GM12878 (cell line): ENCODE measurements at regions not wholly inside any gene's neighbourhood (a gene's known extent, or its start where the extent isn't known, plus 50 kb on each side); places are given as distances from the start of the nearest gene placed in this dataset.

Source experiments
- ATAC-seq: fragments of 200-7000 bp; cut with Tn5 transposase; 3 replicates; pipeline ENCODE4 v1.9.1; 2020; ENCODE audit warnings: mild to moderate bottlenecking, moderate library complexity
- BruUV-seq: library from RNA; stranded (reverse); fragments of 400-500 nt; replicated peaks from 2 replicates; lab custom pipeline; 2021; lab: Mats Ljungman, UMichigan
- CTCF ChIA-PET: fragments of 300-600 bp; sonication (Branson Sonifier 250); formaldehyde crosslinking; extraction: SDS; loops from one replicate; lab custom pipeline; 2021; ENCODE audit warnings: inconsistent platforms; lab: Yijun Ruan, JAX
- POLR2A ChIA-PET: fragments of 350-600 bp; formaldehyde crosslinking; extraction: SDS; loops from one replicate; lab custom pipeline; 2021; ENCODE audit warnings: inconsistent platforms; lab: Charles Lee
- RAD21 ChIA-PET: fragments of 300-600 bp; sonication (Branson Sonifier 250); formaldehyde crosslinking; loops from one replicate; lab custom pipeline; 2023; ENCODE audit warnings: antibody characterized with exemption; ENCODE audit not compliant: unreplicated experiment; lab: Charles Lee
- SMC1A ChIA-PET: fragments of 300-600 bp; sonication (Branson Sonifier 250); formaldehyde crosslinking; loops from one replicate; lab custom pipeline; 2023; ENCODE audit not compliant: unreplicated experiment, uncharacterized antibody; lab: Charles Lee
- DNase-seq: peaks from one replicate; pipeline ENCODE4 v3.0.0-alpha.2; 2011; ENCODE audit warnings: low read depth, low spot score
- FAIRE-seq: peaks from 3 replicates; lab custom pipeline; 2011; peaks lifted over from hg19 to GRCh38; lab: Jason Lieb, UNC
- H2AFZ ChIP-seq: 2 replicates; pipeline ENCODE4 v1.6.0; 2011; ENCODE audit warnings: low read depth, low read length, control low read depth; ENCODE audit not compliant: control insufficient read depth
- H3K27ac ChIP-seq: 2 replicates; pipeline ENCODE4 v1.5.1; 2011; ENCODE audit warnings: control low read depth; ENCODE audit not compliant: control insufficient read depth, insufficient read depth
- H3K27me3 ChIP-seq, 2 experiments: replicated peaks in 1 of 2; 2 replicates each; pipeline versions ENCODE4 v1.6.0 to v1.6.1; 2011; ENCODE audit warnings: low read length in 1 of 2; ENCODE audit not compliant: control insufficient read depth in 2 of 2, insufficient read depth in 2 of 2
- H3K36me3 ChIP-seq, 2 experiments: 2 replicates each; pipeline ENCODE4 v1.5.1; 2011; ENCODE audit warnings: low read length in 1 of 2; ENCODE audit not compliant: control insufficient read depth in 2 of 2, insufficient read depth in 2 of 2
- H3K4me1 ChIP-seq: 2 replicates; pipeline ENCODE4 v1.6.1; 2011; ENCODE audit warnings: mild to moderate bottlenecking, low read length, moderate library complexity, mixed read lengths; ENCODE audit not compliant: control insufficient read depth, insufficient read depth
- H3K4me2 ChIP-seq: 2 replicates; pipeline ENCODE4 v1.6.0; 2011; ENCODE audit warnings: control low read depth; ENCODE audit not compliant: control insufficient read depth, insufficient read depth
- H3K4me3 ChIP-seq: fragments of 200-600 bp; sonication (generic); 2 replicates; pipeline ENCODE4 v1.5.1; 2016
- H3K79me2 ChIP-seq: 2 replicates; pipeline ENCODE4 v1.6.0; 2011; ENCODE audit warnings: low read length; ENCODE audit not compliant: control insufficient read depth, insufficient read depth
- H3K9ac ChIP-seq: 2 replicates; pipeline ENCODE4 v1.8.0; 2011; ENCODE audit warnings: low read length, control low read depth, mixed read lengths; ENCODE audit not compliant: control insufficient read depth, insufficient read depth
- H3K9me3 ChIP-seq: replicated peaks from 3 replicates; pipeline ENCODE4 v1.5.1; 2011; ENCODE audit warnings: mild to moderate bottlenecking, low read length; ENCODE audit not compliant: control insufficient read depth, insufficient read depth
- H4K20me1 ChIP-seq: 2 replicates; pipeline ENCODE4 v1.6.0; 2011; ENCODE audit not compliant: control insufficient read depth, insufficient read depth
- TAF1 ChIP-seq: IDR thresholded peaks from 2 replicates; pipeline ENCODE4 v1.6.1; 2011; ENCODE audit warnings: mild to moderate bottlenecking, low read depth, low read length, borderline replicate concordance
- WGBS: methylation state at CpG from one replicate; pipeline ENCODE4 v1.1.6; 2016; ENCODE audit warnings: low lambda C conversion rate; ENCODE audit not compliant: insufficient replicate concordance, insufficient coverage; ENCODE audit errors: missing lambda C conversion rate; 5-methylcytosine and 5-hydroxymethylcytosine counted together
- in situ Hi-C: fragments of 300-500 bp; cut with MboI; formaldehyde crosslinking; loops from 9 replicates; pipeline ENCODE4 v1.14.3; 2018; ENCODE audit warnings: mixed read lengths
- intact Hi-C: fragments of 100-400 bp; cut with micrococcal nuclease; formaldehyde crosslinking; loops from one replicate; pipeline ENCODE4 v1.14.2; 2022; ENCODE audit not compliant: unreplicated experiment
- TF ChIP-seq, protein P1 (sequence below), 3 experiments: IDR thresholded peaks in 2 of 3; conservative IDR thresholded peaks in 1 of 3; 2 replicates each; pipeline ENCODE4 v1.5.1; 2011; ENCODE audit warnings: low read depth in 3 of 3, low read length in 3 of 3, mild to moderate bottlenecking in 3 of 3, control low read depth in 2 of 3, moderate library complexity in 2 of 3, inconsistent platforms in 1 of 3, mixed read lengths in 1 of 3; ENCODE audit not compliant: control insufficient read depth in 2 of 3, insufficient read depth in 1 of 3; ENCODE audit errors: extremely low read depth in 1 of 3

DNA sequence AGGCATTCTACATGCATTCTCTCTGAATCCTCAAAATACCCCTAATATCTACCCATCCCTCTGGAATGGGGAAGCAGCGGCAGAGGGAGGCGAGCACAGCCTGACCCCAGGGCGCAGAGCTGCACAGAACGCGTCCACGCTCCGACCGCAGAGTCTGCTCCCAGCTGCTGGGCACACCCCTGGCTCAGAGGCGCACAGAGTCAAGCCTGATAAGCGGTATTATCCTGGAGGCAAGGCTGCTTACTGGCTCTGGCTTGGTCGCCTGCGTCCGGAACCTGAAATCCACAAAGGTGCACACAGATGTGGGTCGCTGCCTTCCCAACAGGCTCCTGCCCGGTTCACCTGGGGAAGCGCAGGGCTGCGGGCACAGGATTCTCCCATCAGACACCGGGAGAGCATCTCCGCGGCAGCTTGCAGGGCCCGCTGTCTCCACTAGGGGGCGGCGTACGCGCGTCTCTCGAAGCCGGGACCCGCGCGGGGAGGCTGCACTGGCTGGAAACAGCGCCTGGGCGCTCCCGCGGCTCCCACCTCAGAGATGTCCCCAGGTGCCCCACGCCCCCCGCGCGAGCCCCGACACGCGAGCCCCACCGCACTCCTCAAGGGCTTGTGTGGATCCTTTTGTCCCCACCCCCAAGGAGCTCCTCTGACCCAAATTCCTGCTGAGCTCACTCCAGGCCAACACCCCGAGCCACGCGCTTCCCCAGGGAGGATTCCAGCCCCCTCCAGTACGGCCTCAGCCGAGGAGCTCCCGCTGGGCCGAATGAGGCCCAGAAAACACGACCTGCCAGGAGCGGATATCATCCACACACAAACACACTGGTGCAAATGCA is 120.1 kb upstream of the FZD10 start:
- H3K4me1 ChIP-seq: no peaks in the 10 kb centered on the region
- in situ Hi-C loops: no loop called here
- H3K27ac ChIP-seq: no peak overlapping the region
- no peaks in the 10 kb centered on the region for H3K27me3 ChIP-seq
- intact Hi-C loops: no loop called here
- POLR2A ChIA-PET: no interaction called here
- no peak overlapping the region for H3K9ac ChIP-seq
- TF ChIP-seq, protein P1, sequence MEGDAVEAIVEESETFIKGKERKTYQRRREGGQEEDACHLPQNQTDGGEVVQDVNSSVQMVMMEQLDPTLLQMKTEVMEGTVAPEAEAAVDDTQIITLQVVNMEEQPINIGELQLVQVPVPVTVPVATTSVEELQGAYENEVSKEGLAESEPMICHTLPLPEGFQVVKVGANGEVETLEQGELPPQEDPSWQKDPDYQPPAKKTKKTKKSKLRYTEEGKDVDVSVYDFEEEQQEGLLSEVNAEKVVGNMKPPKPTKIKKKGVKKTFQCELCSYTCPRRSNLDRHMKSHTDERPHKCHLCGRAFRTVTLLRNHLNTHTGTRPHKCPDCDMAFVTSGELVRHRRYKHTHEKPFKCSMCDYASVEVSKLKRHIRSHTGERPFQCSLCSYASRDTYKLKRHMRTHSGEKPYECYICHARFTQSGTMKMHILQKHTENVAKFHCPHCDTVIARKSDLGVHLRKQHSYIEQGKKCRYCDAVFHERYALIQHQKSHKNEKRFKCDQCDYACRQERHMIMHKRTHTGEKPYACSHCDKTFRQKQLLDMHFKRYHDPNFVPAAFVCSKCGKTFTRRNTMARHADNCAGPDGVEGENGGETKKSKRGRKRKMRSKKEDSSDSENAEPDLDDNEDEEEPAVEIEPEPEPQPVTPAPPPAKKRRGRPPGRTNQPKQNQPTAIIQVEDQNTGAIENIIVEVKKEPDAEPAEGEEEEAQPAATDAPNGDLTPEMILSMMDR (IDR thresholded peaks at IDR 0.05 in 2 of 3, conservative IDR thresholded peaks at IDR 0.05 in 1 of 3; ENCODE audit: control insufficient read depth in 2 of 3, extremely low read depth in 1 of 3, insufficient read depth in 1 of 3, low read depth in 3 of 3, low read length in 3 of 3): peak; percentile 22 to 46 (median 26); a peak in 5 of 6 replicates
- no peak for TF ChIP-seq TAF1
- TF ChIP-seq, all 136 proteins: peak for 1
- CTCF ChIA-PET: no interaction called here
- H3K4me3 ChIP-seq: no peak overlapping the region
- FAIRE-seq (no peak), ATAC-seq (no peak), DNase-seq (no peak)
- SMC1A ChIA-PET: no interaction called here
- no TSS peak for BruUV-seq
- 55% methylated on average over 42 of the region's 52 CpGs for WGBS
- no peaks in the 10 kb centered on the region for H4K20me1 ChIP-seq
- no peaks in the 10 kb centered on the region for H3K36me3 ChIP-seq
- H2AFZ ChIP-seq: no peak overlapping the region
- no peaks in the 10 kb centered on the region for H3K9me3 ChIP-seq
- RAD21 ChIA-PET: no interaction called here
- H3K4me2 ChIP-seq: no peak overlapping the region
- H3K79me2 ChIP-seq: no peaks in the 10 kb centered on the region
